ENCODE measurements at regions not wholly inside any gene's neighbourhood (a gene's known extent, or its start where the extent isn't known, plus 50 kb on each side); places are given as distances from the start of the nearest gene placed in this dataset.

GRCh38 chr14:49946320-49947141 is 53.6 kb downstream of the ARF6 start:
- TF ChIP-seq CTCF (IDR thresholded peaks at IDR 0.05) = no peak
- Histone ChIP-seq H3K27me3 (no peaks in the 10 kb centered on the region), H3K9me3 (no peaks in the 10 kb centered on the region), H3K27ac (no peak overlapping the region), H3K4me1 (ENCODE audit: control insufficient read depth in 1 of 2, insufficient read depth in 1 of 2, low read depth in 1 of 2, low read length in 1 of 2) (no peaks in the 10 kb centered on the region), H3K36me3 (no peaks in the 10 kb centered on the region), H3K4me3 (ENCODE audit: low read depth in 1 of 2, low read length in 1 of 2) (no peak overlapping the region)

- no peaks in the 10 kb centered on the region for H3K4me1 ChIP-seq (ENCODE audit: control insufficient read depth in 1 of 2, insufficient read depth in 1 of 2, low read depth in 1 of 2, low read length in 1 of 2)
- no peak for TF ChIP-seq CTCF (IDR thresholded peaks at IDR 0.05)
These were observed 54.6 kb downstream of the ARF6 start for GRCh38 chr14:49947506-49947905.

GRCh38 chr14:49950275-49951228 is 57.7 kb downstream of the ARF6 start:
- H3K36me3 ChIP-seq = no peaks in the 10 kb centered on the region
- H3K27ac ChIP-seq = no peak overlapping the region
- no peaks in the 10 kb centered on the region for H3K4me1 ChIP-seq (ENCODE audit: control insufficient read depth in 1 of 2, insufficient read depth in 1 of 2, low read depth in 1 of 2, low read length in 1 of 2)
- H3K9me3 ChIP-seq = no peaks in the 10 kb centered on the region
- H3K4me3 ChIP-seq (ENCODE audit: low read depth in 1 of 2, low read length in 1 of 2) = no peak overlapping the region
- H3K27me3 ChIP-seq = no peaks in the 10 kb centered on the region
- TF ChIP-seq CTCF (IDR thresholded peaks at IDR 0.05) = no peak

More at GRCh38 chr14:49947506-49947905, 54.6 kb downstream of the ARF6 start:
- Histone ChIP-seq H3K27ac (no peak overlapping the region), H3K9me3 (no peaks in the 10 kb centered on the region), H3K36me3 (no peaks in the 10 kb centered on the region), H3K27me3 (no peaks in the 10 kb centered on the region), H3K4me3 (ENCODE audit: low read depth in 1 of 2, low read length in 1 of 2) (no peak overlapping the region)

GRCh38 chr14:49951229-49951607 is 58.3 kb downstream of the ARF6 start:
- H3K4me1 ChIP-seq (ENCODE audit: control insufficient read depth in 1 of 2, insufficient read depth in 1 of 2, low read depth in 1 of 2, low read length in 1 of 2) = no peaks in the 10 kb centered on the region
- no peaks in the 10 kb centered on the region for H3K27me3 ChIP-seq
- no peak overlapping the region for H3K4me3 ChIP-seq (ENCODE audit: low read depth in 1 of 2, low read length in 1 of 2)
- no peak overlapping the region for H3K27ac ChIP-seq
- no peaks in the 10 kb centered on the region for H3K36me3 ChIP-seq
- TF ChIP-seq CTCF (IDR thresholded peaks at IDR 0.05) = no peak
- H3K9me3 ChIP-seq = no peaks in the 10 kb centered on the region

GRCh38 chr14:49951691-49952345 is 58.9 kb downstream of the ARF6 start:
- H3K9me3 ChIP-seq = no peaks in the 10 kb centered on the region
- H3K4me3 ChIP-seq (ENCODE audit: low read depth in 1 of 2, low read length in 1 of 2) = no peak overlapping the region
- H3K36me3 ChIP-seq = no peaks in the 10 kb centered on the region
- no peak for TF ChIP-seq CTCF (IDR thresholded peaks at IDR 0.05)
- no peaks in the 10 kb centered on the region for H3K27me3 ChIP-seq
- no peak overlapping the region for H3K27ac ChIP-seq
- H3K4me1 ChIP-seq (ENCODE audit: control insufficient read depth in 1 of 2, insufficient read depth in 1 of 2, low read depth in 1 of 2, low read length in 1 of 2) = no peaks in the 10 kb centered on the region

Data from neutrophil (primary cell).